ENCODE measurements at regions not wholly inside any gene's neighbourhood (a gene's known extent, or its start where the extent isn't known, plus 50 kb on each side); places are given as distances from the start of the nearest gene placed in this dataset.

GRCh38 chr22:49535527-49536125 is 292.0 kb downstream of the BRD1 start:
- TF ChIP-seq CTCF (IDR thresholded peaks at IDR 0.05) (no peak), POLR2A (IDR thresholded peaks at IDR 0.05) (no peak)

Data from esophagus squamous epithelium (tissue), 4 donors.